GM23338 (cell line): ENCODE measurements at regions not wholly inside any gene's neighbourhood (a gene's known extent, or its start where the extent isn't known, plus 50 kb on each side); places are given as distances from the start of the nearest gene placed in this dataset.

Source experiments
- ATAC-seq: fragments of 200-7000 bp; cut with Tn5 transposase; 3 replicates; pipeline ENCODE4 v1.9.1; 2020
- DNase-seq: peaks from one replicate; pipeline ENCODE4 v3.0.0-alpha.2; 2015; ENCODE audit warnings: low spot score
- H2AFZ ChIP-seq: fragments of 200-600 bp; sonication (generic); 2 replicates; pipeline ENCODE4 v1.8.0; 2016; ENCODE audit warnings: antibody characterized with exemption, mild to moderate bottlenecking, moderate library complexity
- H3F3A ChIP-seq: fragments of 200-600 bp; sonication (generic); replicated peaks from 2 replicates; pipeline ENCODE4 v1.8.0; 2017; ENCODE audit warnings: antibody characterized with exemption, mixed run types, low read depth
- H3K27ac ChIP-seq: fragments of 200-600 bp; sonication (generic); 2 replicates; pipeline ENCODE4 v1.6.1; 2016; ENCODE audit warnings: low read depth
- H3K27me3 ChIP-seq: fragments of 200-600 bp; sonication (generic); 2 replicates; pipeline ENCODE4 v1.8.0; 2016; ENCODE audit warnings: mild to moderate bottlenecking, mixed run types, moderate library complexity; ENCODE audit not compliant: insufficient read depth
- H3K36me3 ChIP-seq: fragments of 200-600 bp; sonication (generic); 2 replicates; pipeline ENCODE4 v1.8.0; 2016; ENCODE audit warnings: mild to moderate bottlenecking; ENCODE audit not compliant: insufficient read depth
- H3K4me1 ChIP-seq: fragments of 200-600 bp; sonication (generic); 2 replicates; pipeline ENCODE4 v1.8.0; 2016; ENCODE audit warnings: mild to moderate bottlenecking, moderate library complexity; ENCODE audit not compliant: insufficient read depth
- H3K4me2 ChIP-seq: fragments of 200-600 bp; sonication (generic); 2 replicates; pipeline ENCODE4 v1.7.1; 2017; ENCODE audit warnings: mixed run types
- H3K4me3 ChIP-seq: fragments of 200-600 bp; sonication (generic); 2 replicates; pipeline ENCODE4 v1.6.1; 2016; ENCODE audit warnings: mixed run types
- H3K79me2 ChIP-seq: fragments of 200-600 bp; sonication (generic); replicated peaks from 2 replicates; pipeline ENCODE4 v1.8.0; 2017; ENCODE audit warnings: mild to moderate bottlenecking; ENCODE audit not compliant: insufficient read depth
- H3K9me2 ChIP-seq: fragments of 200-600 bp; sonication (generic); 2 replicates; pipeline ENCODE4 v1.8.0; 2017; ENCODE audit not compliant: insufficient read depth
- H4K20me1 ChIP-seq: fragments of 200-600 bp; sonication (generic); replicated peaks from 2 replicates; pipeline ENCODE4 v1.8.0; 2017; ENCODE audit warnings: mild to moderate bottlenecking; ENCODE audit not compliant: insufficient read depth
- H3K27ac Mint-ChIP-seq: 2 replicates; pipeline ENCODE4 v1.8.0; 2020; ENCODE audit warnings: inconsistent platforms, mild to moderate bottlenecking, moderate library complexity, mixed read lengths
- H3K27me3 Mint-ChIP-seq: 3 replicates; pipeline ENCODE4 v1.8.0; 2022; ENCODE audit warnings: low read depth, mild to moderate bottlenecking, moderate library complexity, mixed read lengths, inconsistent platforms; ENCODE audit not compliant: insufficient read depth, poor library complexity
- H3K36me3 Mint-ChIP-seq: 3 replicates; pipeline ENCODE4 v1.8.0; 2021; ENCODE audit warnings: low read depth, mild to moderate bottlenecking, inconsistent platforms, moderate library complexity, mixed read lengths
- H3K4me1 Mint-ChIP-seq: 3 replicates; pipeline ENCODE4 v1.8.0; 2020; ENCODE audit warnings: mild to moderate bottlenecking, inconsistent platforms, mixed read lengths
- H3K4me3 Mint-ChIP-seq: 3 replicates; pipeline ENCODE4 v1.8.0; 2021; ENCODE audit warnings: moderate library complexity, mild to moderate bottlenecking, inconsistent platforms, mixed read lengths
- H3K9me3 Mint-ChIP-seq: 3 replicates; pipeline ENCODE4 v1.8.0; 2020; ENCODE audit warnings: moderate library complexity, mild to moderate bottlenecking, inconsistent platforms, mixed read lengths
- CREB1 ChIP-seq: fragments of 250-450 bp; sonication (Bioruptor Pico); IDR thresholded peaks from 2 replicates; pipeline ENCODE4 v1.5.0; 2020; ENCODE audit warnings: low read depth, mild to moderate bottlenecking, moderate library complexity
- CTCF ChIP-seq, 2 experiments: fragments of 200-600 bp in 1 of 2; sonication (generic) in 1 of 2; conservative IDR thresholded peaks; 2 replicates each; pipeline versions ENCODE4 v1.5.1 to v1.6.1; 2016 to 2017; ENCODE audit warnings: antibody characterized with exemption in 2 of 2, low read depth in 2 of 2, mild to moderate bottlenecking in 2 of 2, moderate library complexity in 1 of 2
- ETS1 ChIP-seq: IDR thresholded peaks from 2 replicates; pipeline ENCODE4 v1.6.1; 2016; ENCODE audit warnings: antibody characterized with exemption
- EZH2 ChIP-seq: fragments of 200-600 bp; sonication (generic); IDR thresholded peaks from one replicate; pipeline ENCODE4 v1.8.0; 2017; ENCODE audit warnings: antibody characterized with exemption, mild to moderate bottlenecking, low read depth; ENCODE audit not compliant: unreplicated experiment
- EZH2phosphoT487 ChIP-seq: fragments of 200-600 bp; sonication (generic); IDR thresholded peaks from one replicate; pipeline ENCODE4 v1.8.1; 2018; ENCODE audit warnings: antibody characterized with exemption; ENCODE audit not compliant: unreplicated experiment
- JUNB ChIP-seq: IDR thresholded peaks from one replicate; pipeline ENCODE4 v1.6.1; 2016; ENCODE audit warnings: antibody characterized with exemption; ENCODE audit not compliant: unreplicated experiment
- NANOG ChIP-seq: IDR thresholded peaks from 2 replicates; pipeline ENCODE4 v1.6.1; 2016; ENCODE audit warnings: antibody characterized with exemption, borderline replicate concordance
- POLR2AphosphoS5 ChIP-seq: IDR thresholded peaks from 2 replicates; pipeline ENCODE4 v1.6.1; 2016; ENCODE audit warnings: antibody characterized with exemption, low read depth
- REST ChIP-seq: IDR thresholded peaks from one replicate; pipeline ENCODE4 v1.6.1; 2018; ENCODE audit warnings: antibody characterized with exemption; ENCODE audit not compliant: unreplicated experiment
- STAT1 ChIP-seq: IDR thresholded peaks from one replicate; pipeline ENCODE4 v1.6.1; 2016; ENCODE audit warnings: antibody characterized with exemption; ENCODE audit not compliant: unreplicated experiment
- ZNF114 ChIP-seq: fragments of 250-450 bp; sonication (Bioruptor Pico); IDR thresholded peaks from 2 replicates; pipeline ENCODE4 v1.5.0; 2020; ENCODE audit warnings: mild to moderate bottlenecking, moderate library complexity
- ZNF331 ChIP-seq: fragments of 250-450 bp; sonication (Bioruptor Pico); IDR thresholded peaks from 2 replicates; pipeline ENCODE4 v1.5.0; 2020; ENCODE audit warnings: low read depth, mild to moderate bottlenecking, moderate library complexity
- ZNF462 ChIP-seq: fragments of 250-450 bp; sonication (Bioruptor Pico); IDR thresholded peaks from 2 replicates; pipeline ENCODE4 v1.5.0; 2020; ENCODE audit warnings: mild to moderate bottlenecking, moderate library complexity

- no peak overlapping the region for H3K4me3 ChIP-seq
- no peaks in the 10 kb centered on the region for H3F3A ChIP-seq
- H3K9me2 ChIP-seq, result no peaks in the 10 kb centered on the region
- TF ChIP-seq ZNF462 (CRISPR knock-in tag) (no peak), EZH2phosphoT487 (no peak), ZNF114 (CRISPR knock-in tag) (no peak), STAT1 (no peak), JUNB (no peak), CTCF (conservative IDR thresholded peaks at IDR 0.05; ENCODE audit: low read depth in 2 of 2) (no peak), REST (no peak), ZNF331 (no peak), POLR2AphosphoS5 (no peak), ETS1 (no peak), NANOG (no peak), EZH2 (no peak), CREB1 (no peak)
- peaks cover 16% of the 10 kb centered on the region for H3K4me1 Mint-ChIP-seq
- no peaks in the 10 kb centered on the region for H3K27me3 ChIP-seq
- H4K20me1 ChIP-seq, result no peaks in the 10 kb centered on the region
- H2AFZ ChIP-seq, result peak overlapping the region; percentile 13; the same call in 1 of the 2 replicates
- no peak overlapping the region for H3K27ac Mint-ChIP-seq
- ATAC-seq (no peak), DNase-seq (no peak)
- peaks cover 9% of the 10 kb centered on the region for H3K4me1 ChIP-seq
- H3K4me2 ChIP-seq, result no peak overlapping the region
- H3K4me3 Mint-ChIP-seq, result no peak overlapping the region
- peaks cover 2% of the 10 kb centered on the region for H3K27me3 Mint-ChIP-seq
- H3K27ac ChIP-seq, result no peak overlapping the region
- H3K79me2 ChIP-seq, result no peaks in the 10 kb centered on the region
- H3K36me3 ChIP-seq, result no peaks in the 10 kb centered on the region
- no peaks in the 10 kb centered on the region for H3K9me3 Mint-ChIP-seq
- no peaks in the 10 kb centered on the region for H3K36me3 Mint-ChIP-seq
Measured at GRCh38 chr12:89999699-90000505, 291.3 kb upstream of the ATP2B1 start.
